Fibroblast of the aortic adventitia (primary cell): ENCODE measurements at regions not wholly inside any gene's neighbourhood (a gene's known extent, or its start where the extent isn't known, plus 50 kb on each side); places are given as distances from the start of the nearest gene placed in this dataset.

Experiments
- DNase-seq: peaks from one replicate; pipeline ENCODE4 v3.0.0-alpha.2; 2010; ENCODE audit warnings: low read depth
- H3K4me3 ChIP-seq: 2 replicates; pipeline ENCODE4 v1.5.1; 2011; ENCODE audit warnings: low read depth, mild to moderate bottlenecking, control low read depth, low read length, moderate library complexity
- TF ChIP-seq, protein P1 (sequence below): IDR thresholded peaks from 2 replicates; pipeline ENCODE4 v1.5.1; 2011; ENCODE audit warnings: mild to moderate bottlenecking, low read length, control low read depth, inconsistent platforms; ENCODE audit not compliant: insufficient read depth

- TF ChIP-seq, protein P1, sequence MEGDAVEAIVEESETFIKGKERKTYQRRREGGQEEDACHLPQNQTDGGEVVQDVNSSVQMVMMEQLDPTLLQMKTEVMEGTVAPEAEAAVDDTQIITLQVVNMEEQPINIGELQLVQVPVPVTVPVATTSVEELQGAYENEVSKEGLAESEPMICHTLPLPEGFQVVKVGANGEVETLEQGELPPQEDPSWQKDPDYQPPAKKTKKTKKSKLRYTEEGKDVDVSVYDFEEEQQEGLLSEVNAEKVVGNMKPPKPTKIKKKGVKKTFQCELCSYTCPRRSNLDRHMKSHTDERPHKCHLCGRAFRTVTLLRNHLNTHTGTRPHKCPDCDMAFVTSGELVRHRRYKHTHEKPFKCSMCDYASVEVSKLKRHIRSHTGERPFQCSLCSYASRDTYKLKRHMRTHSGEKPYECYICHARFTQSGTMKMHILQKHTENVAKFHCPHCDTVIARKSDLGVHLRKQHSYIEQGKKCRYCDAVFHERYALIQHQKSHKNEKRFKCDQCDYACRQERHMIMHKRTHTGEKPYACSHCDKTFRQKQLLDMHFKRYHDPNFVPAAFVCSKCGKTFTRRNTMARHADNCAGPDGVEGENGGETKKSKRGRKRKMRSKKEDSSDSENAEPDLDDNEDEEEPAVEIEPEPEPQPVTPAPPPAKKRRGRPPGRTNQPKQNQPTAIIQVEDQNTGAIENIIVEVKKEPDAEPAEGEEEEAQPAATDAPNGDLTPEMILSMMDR, result no peak
- no peak overlapping the region for H3K4me3 ChIP-seq
- DNase-seq, result no peak
Measured at GRCh38 chr9:1416261-1416660, 366.1 kb downstream of the DMRT2 start.

- TF ChIP-seq, protein P1, result no peak
- DNase-seq, result no peak
- no peak overlapping the region for H3K4me3 ChIP-seq
Measured at GRCh38 chr9:1421436-1421835, 371.3 kb downstream of the DMRT2 start.

GRCh38 chr9:1427875-1428274 is 377.7 kb downstream of the DMRT2 start:
- TF ChIP-seq, protein P1, result no peak
- H3K4me3 ChIP-seq, result no peak overlapping the region
- no peak for DNase-seq

GRCh38 chr9:1429297-1429696 is 379.1 kb downstream of the DMRT2 start:
- H3K4me3 ChIP-seq, result no peak overlapping the region
- no peak for DNase-seq
- TF ChIP-seq, protein P1, result peak; percentile 7

- DNase-seq, result no peak
- TF ChIP-seq, protein P1, result no peak
- no peak overlapping the region for H3K4me3 ChIP-seq
Measured at GRCh38 chr9:1431461-1431860, 381.3 kb downstream of the DMRT2 start.

DNA sequence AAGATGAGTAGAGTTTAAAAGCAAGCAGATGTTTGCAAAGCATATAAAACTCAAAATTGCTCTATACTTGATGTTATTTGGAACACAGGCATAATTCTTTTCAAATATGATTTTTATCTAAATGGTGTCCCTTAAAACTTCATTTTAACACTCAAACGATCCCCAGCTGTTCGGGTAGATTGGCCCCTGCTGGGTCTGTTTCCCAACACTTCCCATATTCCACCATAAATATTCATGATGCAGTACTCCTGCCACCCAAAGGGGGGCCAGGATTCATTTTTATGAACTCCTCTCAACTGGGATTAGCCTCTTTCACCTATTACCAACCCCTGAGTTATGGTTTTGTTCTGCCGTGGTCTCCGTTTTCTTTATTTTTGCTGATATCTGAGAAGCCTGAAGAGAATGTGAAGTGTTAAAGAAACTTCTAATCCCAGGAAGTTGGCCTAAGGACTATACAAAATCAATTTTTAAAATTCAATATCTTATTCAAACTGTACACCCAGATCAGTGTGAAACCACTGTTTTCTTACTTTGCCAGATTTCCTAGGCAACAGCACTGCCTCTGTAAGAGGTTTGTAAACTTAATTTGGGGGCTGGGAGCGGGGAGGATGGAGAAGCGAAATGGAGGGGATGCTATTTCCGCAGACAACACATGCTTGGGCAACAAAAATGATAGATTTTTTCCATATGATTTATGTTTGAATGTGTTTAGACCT is 384.1 kb downstream of the DMRT2 start:
- H3K4me3 ChIP-seq, result no peak overlapping the region
- no peak for DNase-seq
- TF ChIP-seq, protein P1, result no peak

DNA sequence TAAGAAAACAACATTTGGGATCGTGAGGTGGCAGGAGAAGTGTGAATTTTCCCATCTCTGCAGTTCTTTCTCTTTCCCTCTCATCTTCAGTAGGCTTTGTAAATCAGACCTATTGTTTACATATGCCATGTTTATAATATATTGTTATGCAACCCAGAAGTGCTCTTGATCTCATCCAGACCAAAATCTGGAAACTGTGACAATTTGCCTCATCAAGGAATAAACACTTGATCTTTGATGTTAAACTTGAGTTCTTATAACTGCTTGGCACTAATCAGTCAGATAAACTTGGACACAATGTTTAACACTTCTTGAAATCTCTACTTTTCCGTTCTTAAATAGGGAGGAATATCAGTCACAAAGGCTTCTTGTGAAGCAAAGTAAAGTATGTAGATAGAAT is 384.7 kb downstream of the DMRT2 start:
- TF ChIP-seq, protein P1, result no peak
- no peak for DNase-seq

More for the DNA sequence above, 384.7 kb downstream of the DMRT2 start:
- H3K4me3 ChIP-seq, result no peak overlapping the region
